ENCODE measurements at regions not wholly inside any gene's neighbourhood (a gene's known extent, or its start where the extent isn't known, plus 50 kb on each side); places are given as distances from the start of the nearest gene placed in this dataset.

DNA sequence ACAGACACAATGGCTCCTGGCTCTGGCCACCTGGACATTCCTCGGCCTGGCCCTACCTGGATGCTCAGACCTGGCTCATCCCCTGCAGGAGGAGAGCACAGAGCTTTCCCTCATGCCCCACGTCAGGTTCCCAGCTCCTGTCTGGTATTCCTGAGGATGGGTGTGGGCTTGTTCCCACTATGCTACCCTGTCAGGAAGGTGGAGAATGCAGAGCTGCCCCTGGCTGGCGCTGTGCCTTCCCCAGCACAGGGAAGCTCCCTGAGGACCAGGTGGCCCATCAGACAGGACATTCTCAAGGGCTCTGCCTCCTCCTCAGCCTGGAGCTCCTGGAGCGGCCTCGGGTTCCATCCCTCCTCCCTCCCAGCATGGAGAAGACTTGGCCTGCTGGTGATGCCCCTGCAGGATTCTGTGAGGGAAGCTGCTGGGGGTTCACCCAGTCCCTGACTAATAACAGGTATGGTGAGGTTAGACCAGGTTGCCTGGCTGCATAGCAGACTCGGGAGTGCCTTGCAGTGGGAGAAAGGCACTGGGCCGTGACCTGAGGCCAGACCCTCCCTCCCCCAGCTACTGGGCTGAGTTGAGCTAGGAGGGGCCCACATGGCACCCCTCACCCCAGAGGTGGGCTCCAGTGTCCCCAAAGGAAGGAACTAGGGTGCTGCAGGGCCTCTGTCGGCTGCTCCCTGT, 156.0 kb upstream of the MLN start:
- Histone ChIP-seq H3K27me3 (ENCODE audit: control insufficient read depth, low read length) (no peaks in the 10 kb centered on the region; the same call in 1 of the 2 replicates), H3K9me3 (ENCODE audit: control insufficient read depth, insufficient read depth, low read length) (no peaks in the 10 kb centered on the region), H4K20me1 (ENCODE audit: control insufficient read depth, insufficient read depth, low read depth, low read length) (no peaks in the 10 kb centered on the region), H3K79me2 (ENCODE audit: control insufficient read depth, low read length) (no peaks in the 10 kb centered on the region), H3K9me2 (replicated peaks; ENCODE audit: control insufficient read depth, low read length) (no peaks in the 10 kb centered on the region), H3K36me3 (ENCODE audit: control insufficient read depth, low read length) (no peaks in the 10 kb centered on the region), H3K4me2 (ENCODE audit: low read length) (no peak overlapping the region), H3K4me1 (ENCODE audit: control insufficient read depth, low read length) (no peaks in the 10 kb centered on the region), H3K27ac (ENCODE audit: low read depth, low read length) (no peak overlapping the region), H3F3A (ENCODE audit: control insufficient read depth, insufficient read depth) (no peaks in the 10 kb centered on the region), H3K4me3 (ENCODE audit: low read length) (no peak overlapping the region)
- TF ChIP-seq, protein P1, sequence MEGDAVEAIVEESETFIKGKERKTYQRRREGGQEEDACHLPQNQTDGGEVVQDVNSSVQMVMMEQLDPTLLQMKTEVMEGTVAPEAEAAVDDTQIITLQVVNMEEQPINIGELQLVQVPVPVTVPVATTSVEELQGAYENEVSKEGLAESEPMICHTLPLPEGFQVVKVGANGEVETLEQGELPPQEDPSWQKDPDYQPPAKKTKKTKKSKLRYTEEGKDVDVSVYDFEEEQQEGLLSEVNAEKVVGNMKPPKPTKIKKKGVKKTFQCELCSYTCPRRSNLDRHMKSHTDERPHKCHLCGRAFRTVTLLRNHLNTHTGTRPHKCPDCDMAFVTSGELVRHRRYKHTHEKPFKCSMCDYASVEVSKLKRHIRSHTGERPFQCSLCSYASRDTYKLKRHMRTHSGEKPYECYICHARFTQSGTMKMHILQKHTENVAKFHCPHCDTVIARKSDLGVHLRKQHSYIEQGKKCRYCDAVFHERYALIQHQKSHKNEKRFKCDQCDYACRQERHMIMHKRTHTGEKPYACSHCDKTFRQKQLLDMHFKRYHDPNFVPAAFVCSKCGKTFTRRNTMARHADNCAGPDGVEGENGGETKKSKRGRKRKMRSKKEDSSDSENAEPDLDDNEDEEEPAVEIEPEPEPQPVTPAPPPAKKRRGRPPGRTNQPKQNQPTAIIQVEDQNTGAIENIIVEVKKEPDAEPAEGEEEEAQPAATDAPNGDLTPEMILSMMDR (IDR thresholded peaks at IDR 0.05; ENCODE audit: low read depth, low read length, poor library complexity, severe bottlenecking): no peak
- no peak for TF ChIP-seq EZH2phosphoT487 (IDR thresholded peaks at IDR 0.05; ENCODE audit: borderline replicate concordance, low read length)

DNA sequence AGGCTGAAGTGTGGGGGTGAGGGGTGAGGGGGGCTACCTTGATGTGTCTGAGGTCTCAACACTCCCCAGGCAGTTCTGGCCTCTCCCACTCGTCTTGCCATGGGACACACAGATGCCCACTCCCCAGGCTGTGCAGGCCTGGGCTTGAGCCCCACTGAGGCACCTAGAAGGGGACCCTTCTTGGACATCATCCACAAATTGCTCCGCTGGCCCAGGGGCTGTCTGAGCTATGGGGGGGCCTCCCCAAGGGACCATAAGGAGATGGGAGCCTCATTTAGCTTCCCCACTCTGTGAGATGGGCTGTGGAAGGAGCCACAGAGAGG, 155.5 kb upstream of the MLN start:
- H3F3A ChIP-seq (ENCODE audit: control insufficient read depth, insufficient read depth): no peaks in the 10 kb centered on the region
- no peaks in the 10 kb centered on the region for H3K79me2 ChIP-seq (ENCODE audit: control insufficient read depth, low read length)
- H3K27me3 ChIP-seq (ENCODE audit: control insufficient read depth, low read length): no peaks in the 10 kb centered on the region; the same call in 1 of the 2 replicates
- no peaks in the 10 kb centered on the region for H3K4me1 ChIP-seq (ENCODE audit: control insufficient read depth, low read length)
- no peaks in the 10 kb centered on the region for H3K9me3 ChIP-seq (ENCODE audit: control insufficient read depth, insufficient read depth, low read length)
- no peak overlapping the region for H3K27ac ChIP-seq (ENCODE audit: low read depth, low read length)
- no peak for TF ChIP-seq EZH2phosphoT487 (IDR thresholded peaks at IDR 0.05; ENCODE audit: borderline replicate concordance, low read length)
- TF ChIP-seq, protein P1 (IDR thresholded peaks at IDR 0.05; ENCODE audit: low read depth, low read length, poor library complexity, severe bottlenecking): no peak
- H3K4me2 ChIP-seq (ENCODE audit: low read length): no peak overlapping the region
- H3K4me3 ChIP-seq (ENCODE audit: low read length): no peak overlapping the region
- H4K20me1 ChIP-seq (ENCODE audit: control insufficient read depth, insufficient read depth, low read depth, low read length): no peaks in the 10 kb centered on the region
- no peaks in the 10 kb centered on the region for H3K36me3 ChIP-seq (ENCODE audit: control insufficient read depth, low read length)
- no peaks in the 10 kb centered on the region for H3K9me2 ChIP-seq (replicated peaks; ENCODE audit: control insufficient read depth, low read length)

DNA sequence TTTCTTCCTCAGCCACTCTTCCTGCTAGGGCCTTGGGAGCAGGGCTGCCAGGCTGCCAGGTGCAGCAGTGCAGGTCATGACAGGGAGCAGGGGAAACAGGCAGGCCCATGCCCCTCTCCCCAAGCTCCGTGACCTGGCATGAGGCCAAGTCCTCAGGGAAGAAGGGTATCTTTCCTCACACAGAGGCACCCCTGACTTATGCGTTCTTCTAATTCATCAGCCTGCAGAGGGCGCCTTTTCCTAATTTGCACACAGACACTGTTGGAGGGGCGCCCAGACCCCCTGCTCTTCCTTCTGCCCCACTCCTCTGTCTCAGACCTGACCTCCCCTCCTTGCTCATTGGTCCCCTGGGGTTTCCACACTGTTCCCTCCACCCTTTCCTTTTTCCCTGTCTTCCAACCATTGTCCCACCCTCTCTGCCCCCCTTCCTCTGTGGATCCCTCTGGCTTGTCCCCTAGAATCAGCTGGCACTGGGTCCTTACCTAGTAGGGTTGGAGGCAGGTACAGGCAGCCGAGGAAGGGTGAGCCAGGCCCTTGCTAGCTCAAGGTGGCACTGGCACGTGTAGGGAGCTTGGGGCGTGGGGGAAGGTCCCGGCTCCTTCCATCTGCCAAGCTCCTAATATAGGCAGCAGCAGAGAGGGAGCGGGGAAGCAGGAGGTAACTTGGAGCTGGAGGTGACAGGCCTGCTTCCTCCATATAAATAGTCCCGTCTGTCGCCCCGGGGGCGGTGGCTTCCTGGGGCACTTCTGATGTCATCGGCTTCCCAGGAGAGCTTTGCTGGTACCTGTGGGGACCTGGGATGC, 154.9 kb upstream of the MLN start:
- Histone ChIP-seq H4K20me1 (ENCODE audit: control insufficient read depth, insufficient read depth, low read depth, low read length) (no peaks in the 10 kb centered on the region), H3K27ac (ENCODE audit: low read depth, low read length) (no peak overlapping the region), H3K4me3 (ENCODE audit: low read length) (no peak overlapping the region), H3K9me2 (replicated peaks; ENCODE audit: control insufficient read depth, low read length) (no peaks in the 10 kb centered on the region), H3K36me3 (ENCODE audit: control insufficient read depth, low read length) (no peaks in the 10 kb centered on the region), H3K4me1 (ENCODE audit: control insufficient read depth, low read length) (no peaks in the 10 kb centered on the region), H3F3A (ENCODE audit: control insufficient read depth, insufficient read depth) (no peaks in the 10 kb centered on the region), H3K4me2 (ENCODE audit: low read length) (no peak overlapping the region), H3K27me3 (ENCODE audit: control insufficient read depth, low read length) (no peaks in the 10 kb centered on the region; the same call in 1 of the 2 replicates), H3K79me2 (ENCODE audit: control insufficient read depth, low read length) (no peaks in the 10 kb centered on the region), H3K9me3 (ENCODE audit: control insufficient read depth, insufficient read depth, low read length) (no peaks in the 10 kb centered on the region)
- no peak for TF ChIP-seq EZH2phosphoT487 (IDR thresholded peaks at IDR 0.05; ENCODE audit: borderline replicate concordance, low read length)
- TF ChIP-seq, protein P1 (IDR thresholded peaks at IDR 0.05; ENCODE audit: low read depth, low read length, poor library complexity, severe bottlenecking): peak; percentile 82
